ENCODE measurements at regions not wholly inside any gene's neighbourhood (a gene's known extent, or its start where the extent isn't known, plus 50 kb on each side); places are given as distances from the start of the nearest gene placed in this dataset.

- Histone ChIP-seq H3K4me3 (replicated peaks in 1 of 4; ENCODE audit: control extremely low read depth in 1 of 4, insufficient read depth in 1 of 4, low read depth in 3 of 4, low read length in 4 of 4) (no peak overlapping the region), H3K27me3 (ENCODE audit: control insufficient read depth, insufficient read depth, low read length) (no peaks in the 10 kb centered on the region), H3K79me2 (ENCODE audit: control insufficient read depth, insufficient read depth, low read length) (no peaks in the 10 kb centered on the region), H3K9ac (ENCODE audit: insufficient read depth, low read length) (no peak overlapping the region), H3K9me3 (ENCODE audit: control insufficient read depth, insufficient read depth, low read depth, low read length) (no peaks in the 10 kb centered on the region), H4K20me1 (ENCODE audit: control insufficient read depth, extremely low read depth, insufficient read depth, low read length) (no peaks in the 10 kb centered on the region), H3K4me2 (ENCODE audit: extremely low read depth, insufficient read depth, low read length) (no peak overlapping the region), H3K27ac (ENCODE audit: insufficient read depth, low read length) (no peak overlapping the region), H2AFZ (ENCODE audit: low read length) (no peak overlapping the region), H3K36me3 (ENCODE audit: control insufficient read depth, insufficient read depth, low read length) (no peaks in the 10 kb centered on the region), H3K4me1 (ENCODE audit: control insufficient read depth, extremely low read depth, insufficient read depth, low read length) (no peaks in the 10 kb centered on the region)
- no peak for DNase-seq (ENCODE audit: low read depth in 2 of 2)
- TF ChIP-seq CTCF (conservative IDR thresholded peaks at IDR 0.05 in 1 of 2, IDR thresholded peaks at IDR 0.05 in 1 of 2; ENCODE audit: low read depth in 1 of 2, low read length in 2 of 2) (no peak), EZH2 (IDR thresholded peaks at IDR 0.05; ENCODE audit: low read length, missing control alignments) (no peak)
These were observed 1105.2 kb upstream of the ZEB2 start for GRCh38 chr2:145625111-145625510.

- TF ChIP-seq CTCF (conservative IDR thresholded peaks at IDR 0.05 in 1 of 2, IDR thresholded peaks at IDR 0.05 in 1 of 2; ENCODE audit: low read depth in 1 of 2, low read length in 2 of 2), result no peak
- TF ChIP-seq EZH2 (IDR thresholded peaks at IDR 0.05; ENCODE audit: low read length, missing control alignments), result no peak
- Histone ChIP-seq H3K9ac (ENCODE audit: insufficient read depth, low read length) (no peak overlapping the region), H3K36me3 (ENCODE audit: control insufficient read depth, insufficient read depth, low read length) (no peaks in the 10 kb centered on the region), H3K4me2 (ENCODE audit: extremely low read depth, insufficient read depth, low read length) (no peak overlapping the region), H3K79me2 (ENCODE audit: control insufficient read depth, insufficient read depth, low read length) (no peaks in the 10 kb centered on the region), H3K4me1 (ENCODE audit: control insufficient read depth, extremely low read depth, insufficient read depth, low read length) (no peaks in the 10 kb centered on the region), H3K9me3 (ENCODE audit: control insufficient read depth, insufficient read depth, low read depth, low read length) (no peaks in the 10 kb centered on the region), H2AFZ (ENCODE audit: low read length) (no peak overlapping the region), H3K27ac (ENCODE audit: insufficient read depth, low read length) (no peak overlapping the region), H4K20me1 (ENCODE audit: control insufficient read depth, extremely low read depth, insufficient read depth, low read length) (no peaks in the 10 kb centered on the region), H3K27me3 (ENCODE audit: control insufficient read depth, insufficient read depth, low read length) (no peaks in the 10 kb centered on the region), H3K4me3 (replicated peaks in 1 of 4; ENCODE audit: control extremely low read depth in 1 of 4, insufficient read depth in 1 of 4, low read depth in 3 of 4, low read length in 4 of 4) (no peak overlapping the region)
- peak; percentile 62 to 91 for DNase-seq (ENCODE audit: low read depth in 2 of 2)
These were observed 1103.2 kb upstream of the ZEB2 start for GRCh38 chr2:145623136-145623535.

GRCh38 chr2:145622285-145622684, 1102.4 kb upstream of the ZEB2 start:
- Histone ChIP-seq H3K36me3 (ENCODE audit: control insufficient read depth, insufficient read depth, low read length) (no peaks in the 10 kb centered on the region), H4K20me1 (ENCODE audit: control insufficient read depth, extremely low read depth, insufficient read depth, low read length) (no peaks in the 10 kb centered on the region), H3K4me2 (ENCODE audit: extremely low read depth, insufficient read depth, low read length) (no peak overlapping the region), H3K9me3 (ENCODE audit: control insufficient read depth, insufficient read depth, low read depth, low read length) (no peaks in the 10 kb centered on the region), H3K27ac (ENCODE audit: insufficient read depth, low read length) (no peak overlapping the region), H3K4me1 (ENCODE audit: control insufficient read depth, extremely low read depth, insufficient read depth, low read length) (peaks cover 3% of the 10 kb centered on the region), H2AFZ (ENCODE audit: low read length) (no peak overlapping the region), H3K9ac (ENCODE audit: insufficient read depth, low read length) (no peak overlapping the region), H3K4me3 (replicated peaks in 1 of 4; ENCODE audit: control extremely low read depth in 1 of 4, insufficient read depth in 1 of 4, low read depth in 3 of 4, low read length in 4 of 4) (no peak overlapping the region), H3K79me2 (ENCODE audit: control insufficient read depth, insufficient read depth, low read length) (no peaks in the 10 kb centered on the region), H3K27me3 (ENCODE audit: control insufficient read depth, insufficient read depth, low read length) (no peaks in the 10 kb centered on the region)
- no peak for DNase-seq (ENCODE audit: low read depth in 2 of 2)
- no peak for TF ChIP-seq CTCF (conservative IDR thresholded peaks at IDR 0.05 in 1 of 2, IDR thresholded peaks at IDR 0.05 in 1 of 2; ENCODE audit: low read depth in 1 of 2, low read length in 2 of 2)

Data from fibroblast of lung (primary cell).